ENCODE measurements at regions not wholly inside any gene's neighbourhood (a gene's known extent, or its start where the extent isn't known, plus 50 kb on each side); places are given as distances from the start of the nearest gene placed in this dataset.

GRCh38 chr6:1230689-1231605, 81.0 kb upstream of the FOXQ1 start:
- ChIA-PET POLR2A (no interaction called here), CTCF (no interaction called here)
- H3K9me3 Mint-ChIP-seq: no peaks in the 10 kb centered on the region
- no peaks in the 10 kb centered on the region for H3K36me3 Mint-ChIP-seq
- no peak overlapping the region for H3K27ac Mint-ChIP-seq
- peak; percentile 100 for TF ChIP-seq GABPB1 (CRISPR knock-in tag; IDR thresholded peaks at IDR 0.05)
- TF ChIP-seq NR1H2 (CRISPR knock-in tag; IDR thresholded peaks at IDR 0.05): no peak
- no peak for TF ChIP-seq TCF7 (CRISPR knock-in tag; IDR thresholded peaks at IDR 0.05; ENCODE audit: low read depth)
- H3K4me3 Mint-ChIP-seq: no peak overlapping the region
- H3K4me1 Mint-ChIP-seq: peaks cover 7% of the 10 kb centered on the region; the same call in 1 of the 2 replicates
- ATAC-seq (no peak), DNase-seq (ENCODE audit: low spot score) (no peak)
- H3K27me3 Mint-ChIP-seq (ENCODE audit: low read depth): peaks cover 6% of the 10 kb centered on the region; the same call in 1 of the 2 replicates

- ATAC-seq (no peak), DNase-seq (ENCODE audit: low spot score) (no peak)
- Mint-ChIP-seq H3K4me1 (peaks cover 7% of the 10 kb centered on the region; the same call in 1 of the 2 replicates), H3K27me3 (ENCODE audit: low read depth) (peaks cover 6% of the 10 kb centered on the region; the same call in 1 of the 2 replicates), H3K4me3 (no peak overlapping the region), H3K27ac (no peak overlapping the region), H3K36me3 (no peaks in the 10 kb centered on the region), H3K9me3 (no peaks in the 10 kb centered on the region)
- ChIA-PET POLR2A (no interaction called here), CTCF (no interaction called here)
- TF ChIP-seq ZNF512 (CRISPR knock-in tag; IDR thresholded peaks at IDR 0.05; ENCODE audit: borderline replicate concordance) (no peak), ZNF281 (CRISPR knock-in tag; IDR thresholded peaks at IDR 0.05) (no peak), ATF6 (CRISPR knock-in tag; IDR thresholded peaks at IDR 0.05) (no peak), ARID4B (CRISPR knock-in tag; IDR thresholded peaks at IDR 0.05; ENCODE audit: borderline replicate concordance) (no peak), NR2C2 (CRISPR knock-in tag; IDR thresholded peaks at IDR 0.05) (no peak), NFATC4 (CRISPR knock-in tag; IDR thresholded peaks at IDR 0.05) (no peak), ZNF121 (CRISPR knock-in tag; IDR thresholded peaks at IDR 0.05) (no peak)
These were observed 81.6 kb upstream of the FOXQ1 start for GRCh38 chr6:1230281-1230680.
